ENCODE measurements at regions not wholly inside any gene's neighbourhood (a gene's known extent, or its start where the extent isn't known, plus 50 kb on each side); places are given as distances from the start of the nearest gene placed in this dataset.
"Not testable (repeated sequence)": the region's sequence is repeated elsewhere in the genome, so short reads cannot be mapped to it uniquely, and the experiment has no call there.

- no peak for DNase-seq
These were observed 612.5 kb downstream of the ACTRT1 start for GRCh38 chrX:127439676-127440075.

- DNase-seq: no peak
These were observed 586.4 kb downstream of the PRR32 start for GRCh38 chrX:127405946-127406345.

- DNase-seq: no peak
These were observed 584.6 kb downstream of the PRR32 start for GRCh38 chrX:127404161-127404560.

DNA sequence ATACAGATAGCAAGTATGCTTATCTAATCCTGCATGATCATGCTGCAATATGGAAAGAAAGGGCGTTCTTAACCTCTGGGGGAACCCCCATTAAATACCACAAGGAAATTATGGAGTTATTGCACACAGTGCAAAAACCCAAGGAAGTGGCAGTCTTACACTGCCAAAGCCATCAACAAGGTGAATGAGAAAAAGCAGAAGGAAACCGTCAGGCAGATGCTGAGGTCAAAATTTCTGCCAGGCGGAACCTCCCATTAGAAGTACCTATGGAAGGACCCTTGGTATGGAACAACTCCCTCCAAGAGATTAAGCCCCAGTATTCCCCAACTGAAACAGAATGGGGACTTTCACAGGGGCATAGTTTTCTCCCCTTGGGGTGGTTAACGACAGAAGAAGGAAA, 580.7 kb downstream of the PRR32 start:
- DNase-seq: not testable (repeated sequence)

DNA sequence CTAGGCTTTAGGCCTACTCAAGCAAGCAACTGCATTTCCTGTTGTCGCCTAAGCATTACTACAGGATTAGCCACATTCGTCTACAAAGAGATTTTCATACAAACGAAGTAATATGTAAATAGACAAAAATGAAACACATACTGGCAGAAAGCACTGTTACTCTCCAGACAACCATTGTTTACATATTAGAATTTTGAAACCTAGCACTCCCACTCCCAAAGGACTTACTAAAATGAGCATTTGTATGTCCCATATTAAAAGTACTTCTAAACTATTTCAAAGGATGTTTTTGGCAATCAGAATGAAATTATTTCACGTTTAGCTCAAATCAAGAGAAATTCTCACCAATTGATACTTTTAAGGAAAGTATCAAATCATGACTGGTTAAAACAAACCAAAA, 570.8 kb downstream of the PRR32 start:
- DNase-seq: no peak

DNA sequence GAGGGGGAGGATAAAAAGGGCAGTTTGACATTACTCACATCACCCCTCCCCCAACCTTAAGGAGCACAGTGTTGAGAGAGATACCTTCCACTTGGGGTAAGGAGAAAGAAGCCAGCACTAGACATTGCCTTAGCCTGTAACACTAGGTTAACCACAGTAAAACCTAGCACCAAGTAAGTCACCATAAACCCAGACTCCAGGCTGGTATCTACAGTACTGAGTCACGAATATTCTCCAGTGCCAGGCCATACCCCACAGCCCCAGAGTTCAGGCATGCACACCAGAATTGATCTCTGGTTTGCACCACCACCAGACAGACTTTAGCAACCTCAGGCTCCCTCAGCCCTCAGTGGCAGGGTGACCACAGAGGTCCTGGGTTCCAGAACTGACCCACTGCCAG, 570.4 kb downstream of the PRR32 start:
- no peak for DNase-seq

Measured in inflammatory macrophage treated with lipopolysaccharide for 4 hours (primary cell).